K562 (cell line): ENCODE measurements at regions not wholly inside any gene's neighbourhood (a gene's known extent, or its start where the extent isn't known, plus 50 kb on each side); places are given as distances from the start of the nearest gene placed in this dataset.

Experiments
- BRCA1 ChIP-seq, 2 experiments: fragments of 450-650 bp in 1 of 2; sonication (generic) in 1 of 2; formaldehyde crosslinking in 1 of 2; IDR thresholded peaks; 2 replicates each; pipeline versions ENCODE4 v1.5.0 to v1.6.1; 2017 to 2020; ENCODE audit warnings: mild to moderate bottlenecking in 1 of 2, missing genetic modification reagents in 1 of 2
- MAZ ChIP-seq, 2 experiments: fragments of 450-650 bp in 1 of 2; sonication (generic) in 1 of 2; formaldehyde crosslinking; IDR thresholded peaks in 1 of 2; conservative IDR thresholded peaks in 1 of 2; 2 replicates each; pipeline versions ENCODE4 v1.4.0 to v1.5.0; 2020; ENCODE audit warnings: mild to moderate bottlenecking in 1 of 2, missing genetic modification reagents in 1 of 2
- POU5F1 ChIP-seq: fragments of 150-350 bp; IDR thresholded peaks from 2 replicates; pipeline ENCODE4 v1.6.1; 2014; ENCODE audit warnings: borderline replicate concordance, low read length, low read depth, mild to moderate bottlenecking; ENCODE audit not compliant: partially characterized antibody
- PRMT5 ChIP-seq: sonication (generic); formaldehyde crosslinking; IDR thresholded peaks from 2 replicates; pipeline ENCODE4 v1.5.0; 2020; ENCODE audit warnings: missing genetic modification reagents
- STAT5B ChIP-seq: fragments of 250-450 bp; sonication (Bioruptor Pico); IDR thresholded peaks from 2 replicates; pipeline ENCODE4 v1.8.0; 2021; ENCODE audit warnings: mild to moderate bottlenecking, inconsistent platforms
- ZNF121 ChIP-seq: sonication (generic); formaldehyde crosslinking; conservative IDR thresholded peaks from 2 replicates; pipeline ENCODE4 v1.8.0; 2022; ENCODE audit warnings: missing genetic modification reagents
- ZNF140 ChIP-seq: fragments of 250-450 bp; sonication (Bioruptor Pico); IDR thresholded peaks from 2 replicates; pipeline ENCODE4 v1.8.0; 2021; ENCODE audit warnings: moderate library complexity, mild to moderate bottlenecking, inconsistent platforms
- ZNF232 ChIP-seq: sonication (generic); formaldehyde crosslinking; IDR thresholded peaks from 2 replicates; pipeline ENCODE4 v1.8.0; 2022; ENCODE audit warnings: mild to moderate bottlenecking, missing genetic modification reagents
- ZNF3 ChIP-seq: fragments of 250-450 bp; sonication (Bioruptor Pico); IDR thresholded peaks from 2 replicates; pipeline ENCODE4 v1.5.0; 2021; ENCODE audit warnings: mild to moderate bottlenecking, moderate library complexity
- ZNF668 ChIP-seq: fragments of 250-450 bp; sonication (Bioruptor Pico); IDR thresholded peaks from 2 replicates; pipeline ENCODE4 v1.8.0; 2022; ENCODE audit warnings: mild to moderate bottlenecking, inconsistent platforms
- TF ChIP-seq, protein P1 (sequence below): fragments of 250-450 bp; sonication (Bioruptor Pico); IDR thresholded peaks from 2 replicates; pipeline ENCODE4 v1.5.0; 2022; ENCODE audit warnings: mild to moderate bottlenecking
- TF ChIP-seq, protein P2 (sequence below), 3 experiments: IDR thresholded peaks in 2 of 3; conservative IDR thresholded peaks in 1 of 3; 2 replicates each; pipeline ENCODE4 v1.5.1; 2011 to 2012; ENCODE audit warnings: low read length in 3 of 3, mild to moderate bottlenecking in 3 of 3, control low read depth in 2 of 3, improper control_type of control experiment in 1 of 3, inconsistent platforms in 1 of 3, low read depth in 1 of 3, mixed read lengths in 1 of 3, moderate library complexity in 1 of 3; ENCODE audit not compliant: insufficient read depth in 2 of 3

DNA sequence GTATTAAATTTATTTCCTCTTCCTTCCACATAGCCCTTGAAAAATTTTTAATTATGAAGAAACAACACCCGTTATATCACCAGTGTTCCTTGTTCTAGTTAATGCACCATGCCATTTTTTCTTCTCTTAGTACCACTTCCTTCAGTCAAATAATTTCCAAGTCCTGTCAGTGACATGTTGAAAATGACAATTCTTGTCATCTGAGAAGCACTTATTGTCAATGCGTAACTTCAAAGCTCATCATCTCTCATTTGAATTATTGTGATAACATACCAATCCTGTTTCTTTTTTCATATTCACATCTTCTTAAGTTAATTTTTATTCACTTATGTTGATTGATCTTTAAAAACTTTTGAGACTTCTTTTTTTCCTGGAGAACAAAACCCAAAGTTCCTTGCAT is 320.4 kb downstream of the ASXL3 start:
- no peak for TF ChIP-seq ZNF121 (CRISPR knock-in tag)
- TF ChIP-seq ZNF140 (CRISPR knock-in tag): no peak
- TF ChIP-seq PRMT5: no peak
- TF ChIP-seq ZNF3 (CRISPR knock-in tag): no peak
- no peak for TF ChIP-seq ZNF668 (CRISPR knock-in tag)
- TF ChIP-seq STAT5B: no peak
- TF ChIP-seq, protein P1, sequence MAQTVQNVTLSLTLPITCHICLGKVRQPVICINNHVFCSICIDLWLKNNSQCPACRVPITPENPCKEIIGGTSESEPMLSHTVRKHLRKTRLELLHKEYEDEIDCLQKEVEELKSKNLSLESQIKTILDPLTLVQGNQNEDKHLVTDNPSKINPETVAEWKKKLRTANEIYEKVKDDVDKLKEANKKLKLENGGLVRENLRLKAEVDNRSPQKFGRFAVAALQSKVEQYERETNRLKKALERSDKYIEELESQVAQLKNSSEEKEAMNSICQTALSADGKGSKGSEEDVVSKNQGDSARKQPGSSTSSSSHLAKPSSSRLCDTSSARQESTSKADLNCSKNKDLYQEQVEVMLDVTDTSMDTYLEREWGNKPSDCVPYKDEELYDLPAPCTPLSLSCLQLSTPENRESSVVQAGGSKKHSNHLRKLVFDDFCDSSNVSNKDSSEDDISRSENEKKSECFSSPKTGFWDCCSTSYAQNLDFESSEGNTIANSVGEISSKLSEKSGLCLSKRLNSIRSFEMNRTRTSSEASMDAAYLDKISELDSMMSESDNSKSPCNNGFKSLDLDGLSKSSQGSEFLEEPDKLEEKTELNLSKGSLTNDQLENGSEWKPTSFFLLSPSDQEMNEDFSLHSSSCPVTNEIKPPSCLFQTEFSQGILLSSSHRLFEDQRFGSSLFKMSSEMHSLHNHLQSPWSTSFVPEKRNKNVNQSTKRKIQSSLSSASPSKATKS (CRISPR knock-in tag): no peak
- no peak for TF ChIP-seq ZNF232 (CRISPR knock-in tag)
- TF ChIP-seq MAZ (CRISPR knock-in tag; conservative IDR thresholded peaks at IDR 0.05 in 1 of 2, IDR thresholded peaks at IDR 0.05 in 1 of 2): no peak
- TF ChIP-seq, protein P2, sequence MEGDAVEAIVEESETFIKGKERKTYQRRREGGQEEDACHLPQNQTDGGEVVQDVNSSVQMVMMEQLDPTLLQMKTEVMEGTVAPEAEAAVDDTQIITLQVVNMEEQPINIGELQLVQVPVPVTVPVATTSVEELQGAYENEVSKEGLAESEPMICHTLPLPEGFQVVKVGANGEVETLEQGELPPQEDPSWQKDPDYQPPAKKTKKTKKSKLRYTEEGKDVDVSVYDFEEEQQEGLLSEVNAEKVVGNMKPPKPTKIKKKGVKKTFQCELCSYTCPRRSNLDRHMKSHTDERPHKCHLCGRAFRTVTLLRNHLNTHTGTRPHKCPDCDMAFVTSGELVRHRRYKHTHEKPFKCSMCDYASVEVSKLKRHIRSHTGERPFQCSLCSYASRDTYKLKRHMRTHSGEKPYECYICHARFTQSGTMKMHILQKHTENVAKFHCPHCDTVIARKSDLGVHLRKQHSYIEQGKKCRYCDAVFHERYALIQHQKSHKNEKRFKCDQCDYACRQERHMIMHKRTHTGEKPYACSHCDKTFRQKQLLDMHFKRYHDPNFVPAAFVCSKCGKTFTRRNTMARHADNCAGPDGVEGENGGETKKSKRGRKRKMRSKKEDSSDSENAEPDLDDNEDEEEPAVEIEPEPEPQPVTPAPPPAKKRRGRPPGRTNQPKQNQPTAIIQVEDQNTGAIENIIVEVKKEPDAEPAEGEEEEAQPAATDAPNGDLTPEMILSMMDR (IDR thresholded peaks at IDR 0.05 in 2 of 3, conservative IDR thresholded peaks at IDR 0.05 in 1 of 3; ENCODE audit: insufficient read depth in 2 of 3, low read depth in 1 of 3, low read length in 3 of 3): no peak
- no peak for TF ChIP-seq POU5F1
- no peak for TF ChIP-seq BRCA1 (IDR thresholded peaks at IDR 0.05)
- TF ChIP-seq BRCA1 (CRISPR knock-in tag; IDR thresholded peaks at IDR 0.05): no peak
